ENCODE measurements at regions not wholly inside any gene's neighbourhood (a gene's known extent, or its start where the extent isn't known, plus 50 kb on each side); places are given as distances from the start of the nearest gene placed in this dataset.

GRCh38 chr9:79003514-79003913, 568.3 kb upstream of the TLE4 start:
- no peak overlapping the region for H3K4me3 ChIP-seq
- no peaks in the 10 kb centered on the region for H3K36me3 ChIP-seq
- H3K27ac ChIP-seq: no peak overlapping the region
- intact Hi-C loops (cut with DNase I): no loop called here
- H3K4me1 ChIP-seq: no peaks in the 10 kb centered on the region
- TF ChIP-seq CTCF (IDR thresholded peaks at IDR 0.05): no peak
- H3K27me3 ChIP-seq: no peaks in the 10 kb centered on the region
- DNase-seq (no peak), ATAC-seq (no peak)
- no peaks in the 10 kb centered on the region for H3K9me3 ChIP-seq

GRCh38 chr9:79004032-79004431, 567.7 kb upstream of the TLE4 start:
- H3K4me3 ChIP-seq: no peak overlapping the region
- TF ChIP-seq CTCF (IDR thresholded peaks at IDR 0.05): no peak
- intact Hi-C loops (cut with DNase I): no loop called here
- no peaks in the 10 kb centered on the region for H3K27me3 ChIP-seq
- no peak for DNase-seq
- no peaks in the 10 kb centered on the region for H3K4me1 ChIP-seq
- no peak overlapping the region for H3K27ac ChIP-seq
- no peak for ATAC-seq
- H3K9me3 ChIP-seq: no peaks in the 10 kb centered on the region
- no peaks in the 10 kb centered on the region for H3K36me3 ChIP-seq

GRCh38 chr9:79006546-79006945, 565.2 kb upstream of the TLE4 start:
- H3K4me3 ChIP-seq: no peak overlapping the region
- no peaks in the 10 kb centered on the region for H3K36me3 ChIP-seq
- no peaks in the 10 kb centered on the region for H3K27me3 ChIP-seq
- no peak overlapping the region for H3K27ac ChIP-seq
- intact Hi-C loops (cut with DNase I): no loop called here
- no peak for TF ChIP-seq CTCF (IDR thresholded peaks at IDR 0.05)
- ATAC-seq (no peak), DNase-seq (no peak)
- no peaks in the 10 kb centered on the region for H3K4me1 ChIP-seq
- no peaks in the 10 kb centered on the region for H3K9me3 ChIP-seq

- TF ChIP-seq CTCF (IDR thresholded peaks at IDR 0.05): no peak
- no peaks in the 10 kb centered on the region for H3K27me3 ChIP-seq
- intact Hi-C loops (cut with DNase I): no loop called here
- no peaks in the 10 kb centered on the region for H3K9me3 ChIP-seq
- no peak overlapping the region for H3K4me3 ChIP-seq
- DNase-seq: no peak
- ATAC-seq: no peak
- H3K27ac ChIP-seq: no peak overlapping the region
- no peaks in the 10 kb centered on the region for H3K4me1 ChIP-seq
- H3K36me3 ChIP-seq: no peaks in the 10 kb centered on the region
Observed at GRCh38 chr9:79007701-79008483, 563.9 kb upstream of the TLE4 start.

- TF ChIP-seq CTCF (IDR thresholded peaks at IDR 0.05): no peak
- Histone ChIP-seq H3K27me3 (no peaks in the 10 kb centered on the region), H3K27ac (no peak overlapping the region), H3K36me3 (no peaks in the 10 kb centered on the region), H3K4me1 (no peaks in the 10 kb centered on the region), H3K9me3 (no peaks in the 10 kb centered on the region), H3K4me3 (no peak overlapping the region)
- no peak for DNase-seq
- no peak for ATAC-seq
- intact Hi-C loops (cut with DNase I): no loop called here
Observed at GRCh38 chr9:79008916-79009315, 562.8 kb upstream of the TLE4 start.

- TF ChIP-seq CTCF (IDR thresholded peaks at IDR 0.05): no peak
- no peak for ATAC-seq
- Histone ChIP-seq H3K9me3 (no peaks in the 10 kb centered on the region), H3K27ac (no peak overlapping the region), H3K27me3 (no peaks in the 10 kb centered on the region), H3K4me1 (no peaks in the 10 kb centered on the region), H3K4me3 (no peak overlapping the region), H3K36me3 (no peaks in the 10 kb centered on the region)
- intact Hi-C loops (cut with DNase I): no loop called here
- no peak for DNase-seq
Observed at GRCh38 chr9:79011461-79011860, 560.3 kb upstream of the TLE4 start.

Measured in upper lobe of right lung (tissue), 1 donor.